ENCODE measurements at regions not wholly inside any gene's neighbourhood (a gene's known extent, or its start where the extent isn't known, plus 50 kb on each side); places are given as distances from the start of the nearest gene placed in this dataset.

- TF ChIP-seq, protein P1, sequence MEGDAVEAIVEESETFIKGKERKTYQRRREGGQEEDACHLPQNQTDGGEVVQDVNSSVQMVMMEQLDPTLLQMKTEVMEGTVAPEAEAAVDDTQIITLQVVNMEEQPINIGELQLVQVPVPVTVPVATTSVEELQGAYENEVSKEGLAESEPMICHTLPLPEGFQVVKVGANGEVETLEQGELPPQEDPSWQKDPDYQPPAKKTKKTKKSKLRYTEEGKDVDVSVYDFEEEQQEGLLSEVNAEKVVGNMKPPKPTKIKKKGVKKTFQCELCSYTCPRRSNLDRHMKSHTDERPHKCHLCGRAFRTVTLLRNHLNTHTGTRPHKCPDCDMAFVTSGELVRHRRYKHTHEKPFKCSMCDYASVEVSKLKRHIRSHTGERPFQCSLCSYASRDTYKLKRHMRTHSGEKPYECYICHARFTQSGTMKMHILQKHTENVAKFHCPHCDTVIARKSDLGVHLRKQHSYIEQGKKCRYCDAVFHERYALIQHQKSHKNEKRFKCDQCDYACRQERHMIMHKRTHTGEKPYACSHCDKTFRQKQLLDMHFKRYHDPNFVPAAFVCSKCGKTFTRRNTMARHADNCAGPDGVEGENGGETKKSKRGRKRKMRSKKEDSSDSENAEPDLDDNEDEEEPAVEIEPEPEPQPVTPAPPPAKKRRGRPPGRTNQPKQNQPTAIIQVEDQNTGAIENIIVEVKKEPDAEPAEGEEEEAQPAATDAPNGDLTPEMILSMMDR (conservative IDR thresholded peaks at IDR 0.05; ENCODE audit: low read depth, low read length) = no peak
- Histone ChIP-seq H3K4me1 (ENCODE audit: low read depth, poor library complexity, severe bottlenecking) (no peaks in the 10 kb centered on the region), H3K4me3 (IDR thresholded peaks at IDR 0.05; ENCODE audit: insufficient read depth, low read depth, low read length) (no peak overlapping the region), H3K27ac (no peak overlapping the region), H2AFZ (ENCODE audit: low read depth) (no peak overlapping the region), H3K27me3 (ENCODE audit: insufficient read depth, low read depth) (no peaks in the 10 kb centered on the region), H3K4me2 (no peak overlapping the region), H3K79me2 (ENCODE audit: insufficient read depth, low read depth) (no peaks in the 10 kb centered on the region), H3K9ac (no peak overlapping the region), H3K36me3 (ENCODE audit: insufficient read depth) (no peaks in the 10 kb centered on the region), H4K20me1 (ENCODE audit: insufficient read depth) (no peaks in the 10 kb centered on the region)
Observed at GRCh38 chr2:163364736-163365135, 371.1 kb downstream of the FIGN start.

DNA sequence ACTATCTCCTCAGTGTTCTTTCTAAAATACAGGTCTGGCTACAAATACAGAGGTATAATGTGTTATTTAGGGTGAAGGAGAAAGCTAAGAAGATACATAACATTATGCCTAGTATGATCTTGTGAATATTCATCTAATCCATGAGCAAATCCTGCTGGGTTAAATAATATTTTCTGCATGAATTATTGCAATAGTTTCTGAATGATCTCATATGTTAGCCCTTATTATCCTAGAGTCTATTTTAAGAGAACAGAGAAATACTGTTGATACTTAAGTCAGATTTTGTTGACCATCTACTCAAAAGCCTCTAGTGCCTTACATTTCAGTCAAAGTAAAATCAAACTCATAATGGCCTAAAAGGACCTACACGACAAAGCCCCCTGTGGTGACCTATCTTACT is 382.3 kb downstream of the FIGN start:
- Histone ChIP-seq H3K4me1 (ENCODE audit: low read depth, poor library complexity, severe bottlenecking) (no peaks in the 10 kb centered on the region), H3K4me3 (IDR thresholded peaks at IDR 0.05; ENCODE audit: insufficient read depth, low read depth, low read length) (no peak overlapping the region), H3K27ac (no peak overlapping the region), H2AFZ (ENCODE audit: low read depth) (no peak overlapping the region), H4K20me1 (ENCODE audit: insufficient read depth) (no peaks in the 10 kb centered on the region), H3K9ac (no peak overlapping the region), H3K27me3 (ENCODE audit: insufficient read depth, low read depth) (no peaks in the 10 kb centered on the region), H3K36me3 (ENCODE audit: insufficient read depth) (no peaks in the 10 kb centered on the region), H3K4me2 (no peak overlapping the region), H3K79me2 (ENCODE audit: insufficient read depth, low read depth) (no peaks in the 10 kb centered on the region)
- TF ChIP-seq, protein P1 (conservative IDR thresholded peaks at IDR 0.05; ENCODE audit: low read depth, low read length) = no peak

GRCh38 chr2:163351966-163352365 is 383.8 kb downstream of the FIGN start:
- H3K36me3 ChIP-seq (ENCODE audit: insufficient read depth) = no peaks in the 10 kb centered on the region
- H3K79me2 ChIP-seq (ENCODE audit: insufficient read depth, low read depth) = no peaks in the 10 kb centered on the region
- H4K20me1 ChIP-seq (ENCODE audit: insufficient read depth) = no peaks in the 10 kb centered on the region
- TF ChIP-seq, protein P1 (conservative IDR thresholded peaks at IDR 0.05; ENCODE audit: low read depth, low read length) = no peak
- no peaks in the 10 kb centered on the region for H3K27me3 ChIP-seq (ENCODE audit: insufficient read depth, low read depth)
- no peak overlapping the region for H3K9ac ChIP-seq
- no peaks in the 10 kb centered on the region for H3K4me1 ChIP-seq (ENCODE audit: low read depth, poor library complexity, severe bottlenecking)
- no peak overlapping the region for H2AFZ ChIP-seq (ENCODE audit: low read depth)
- no peak overlapping the region for H3K4me2 ChIP-seq
- no peak overlapping the region for H3K27ac ChIP-seq
- no peak overlapping the region for H3K4me3 ChIP-seq (IDR thresholded peaks at IDR 0.05; ENCODE audit: insufficient read depth, low read depth, low read length)

GRCh38 chr2:163351143-163351542 is 384.7 kb downstream of the FIGN start:
- TF ChIP-seq, protein P1 (conservative IDR thresholded peaks at IDR 0.05; ENCODE audit: low read depth, low read length) = no peak
- H3K27ac ChIP-seq = no peak overlapping the region
- H3K4me3 ChIP-seq (IDR thresholded peaks at IDR 0.05; ENCODE audit: insufficient read depth, low read depth, low read length) = no peak overlapping the region

More at GRCh38 chr2:163351143-163351542, 384.7 kb downstream of the FIGN start:
- Histone ChIP-seq H2AFZ (ENCODE audit: low read depth) (no peak overlapping the region), H4K20me1 (ENCODE audit: insufficient read depth) (no peaks in the 10 kb centered on the region), H3K4me1 (ENCODE audit: low read depth, poor library complexity, severe bottlenecking) (peaks cover 2% of the 10 kb centered on the region), H3K27me3 (ENCODE audit: insufficient read depth, low read depth) (no peaks in the 10 kb centered on the region), H3K9ac (no peak overlapping the region), H3K79me2 (ENCODE audit: insufficient read depth, low read depth) (no peaks in the 10 kb centered on the region), H3K36me3 (ENCODE audit: insufficient read depth) (no peaks in the 10 kb centered on the region), H3K4me2 (no peak overlapping the region)
